Central memory CD4-positive, alpha-beta T cell (primary cell): ENCODE measurements at regions not wholly inside any gene's neighbourhood (a gene's known extent, or its start where the extent isn't known, plus 50 kb on each side); places are given as distances from the start of the nearest gene placed in this dataset.
"Not testable (repeated sequence)": the region's sequence is repeated elsewhere in the genome, so short reads cannot be mapped to it uniquely, and the experiment has no call there.

Experiments
- DNase-seq: peaks from one replicate; pipeline ENCODE4 v3.0.0; 2022

DNA sequence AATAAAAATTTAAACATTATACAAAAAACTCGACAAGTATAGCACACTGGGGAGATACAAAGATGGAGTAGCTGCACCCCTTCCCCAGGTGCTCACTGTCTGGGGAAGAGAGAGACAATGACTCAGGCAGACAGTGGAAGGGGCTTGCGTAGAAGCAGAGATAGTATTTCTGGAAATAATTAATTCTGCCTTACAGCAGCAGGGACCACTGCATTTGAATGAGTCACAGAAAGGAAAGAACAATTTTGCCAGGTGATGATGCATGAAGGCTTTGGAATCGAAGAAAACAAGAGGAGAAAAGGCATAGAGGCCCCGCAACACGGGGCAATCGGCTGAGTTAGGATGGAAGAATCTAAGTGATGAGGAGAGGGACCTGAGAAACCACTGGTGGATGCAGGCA is 447.4 kb downstream of the EFNB2 start:
- DNase-seq: no peak

DNA sequence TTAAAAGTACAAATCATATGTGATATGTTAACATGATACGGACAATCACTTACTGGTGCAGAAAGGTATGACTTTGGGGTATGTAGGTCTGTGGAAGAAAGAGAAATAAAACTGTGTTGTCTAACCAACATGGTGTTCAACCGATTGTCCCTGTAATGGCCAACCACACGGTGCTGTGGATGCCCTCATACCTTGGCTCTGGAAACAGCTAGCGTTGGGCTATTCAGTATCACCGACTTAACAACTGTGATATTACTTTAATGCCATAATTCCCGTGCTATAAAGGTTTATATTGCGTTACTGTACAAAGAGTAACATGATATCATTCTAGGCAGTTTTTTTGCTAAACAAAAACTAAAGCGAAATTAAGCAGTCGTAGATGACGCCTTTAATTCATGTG is 448.3 kb downstream of the EFNB2 start:
- DNase-seq: no peak

DNA sequence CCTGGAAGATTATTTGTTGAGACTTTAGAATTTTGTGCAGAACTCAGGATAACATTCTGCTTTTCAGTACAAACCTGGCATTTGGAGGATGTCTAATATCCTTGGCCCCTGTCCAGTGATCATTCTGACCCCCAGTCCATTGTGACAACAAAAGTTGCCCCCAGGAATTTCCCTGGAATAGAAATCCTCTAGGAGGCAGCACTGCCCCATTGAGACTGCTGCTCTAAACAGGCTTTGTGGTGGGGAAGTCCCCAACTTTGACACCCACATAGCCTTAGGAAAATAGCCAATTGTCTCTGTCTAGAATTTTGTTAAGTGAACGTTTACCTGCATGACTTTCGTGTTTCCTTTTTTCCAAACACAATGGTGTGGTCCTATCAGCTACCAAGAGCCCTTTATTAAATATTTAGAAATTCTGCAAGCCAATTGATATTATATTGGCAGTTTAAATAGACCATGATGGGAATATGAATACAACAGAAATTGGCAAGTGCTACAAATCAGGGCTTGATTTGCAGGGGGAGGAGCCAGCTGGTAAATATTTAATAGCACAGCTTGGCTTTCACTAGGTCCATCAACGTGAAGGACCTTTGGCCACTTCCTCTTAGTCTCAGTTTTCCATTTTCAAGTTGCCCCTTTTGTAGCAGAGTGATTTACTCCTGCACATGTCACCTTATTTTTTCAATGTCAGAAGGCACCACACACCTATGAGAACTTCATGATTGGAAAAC is 451.7 kb downstream of the EFNB2 start:
- DNase-seq: no peak

DNA sequence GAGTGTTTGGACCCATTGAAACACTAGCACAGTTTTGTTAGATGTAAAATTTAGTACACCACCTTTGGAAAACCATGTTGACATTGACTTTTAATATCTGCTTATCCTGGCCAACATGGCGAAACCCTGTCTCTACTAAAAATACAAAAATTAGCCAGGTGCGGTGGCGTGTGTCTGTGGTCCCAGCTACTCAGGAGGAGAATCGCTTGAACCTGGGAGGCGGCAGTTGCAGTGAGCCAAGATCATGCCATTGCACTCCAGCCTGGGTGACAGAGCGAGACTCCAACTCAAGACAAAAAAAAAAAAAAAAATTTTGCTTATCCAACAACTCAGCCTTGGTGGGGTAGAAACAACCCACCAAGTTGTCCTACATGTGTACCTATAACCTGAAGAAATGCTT is 454.2 kb downstream of the EFNB2 start:
- DNase-seq: not testable (repeated sequence)

DNA sequence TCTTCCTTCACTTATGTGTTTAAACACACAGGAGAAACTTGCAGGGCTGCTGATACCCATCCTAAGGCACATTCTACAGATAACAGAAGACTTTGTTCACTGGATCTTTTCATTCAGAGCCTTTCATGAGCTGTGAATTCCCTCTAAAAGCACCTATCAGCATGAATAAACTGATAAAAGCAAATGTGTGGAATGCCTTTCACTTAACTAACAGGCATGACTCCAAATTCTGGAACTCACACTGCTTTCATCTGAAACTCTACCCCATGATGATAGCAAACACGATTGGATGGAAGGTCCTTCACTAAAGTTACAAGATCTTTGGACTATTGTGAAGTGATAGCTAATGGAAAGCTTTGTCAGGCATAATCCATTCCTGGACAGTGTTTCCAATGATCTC is 457.3 kb downstream of the EFNB2 start:
- DNase-seq: no peak

DNA sequence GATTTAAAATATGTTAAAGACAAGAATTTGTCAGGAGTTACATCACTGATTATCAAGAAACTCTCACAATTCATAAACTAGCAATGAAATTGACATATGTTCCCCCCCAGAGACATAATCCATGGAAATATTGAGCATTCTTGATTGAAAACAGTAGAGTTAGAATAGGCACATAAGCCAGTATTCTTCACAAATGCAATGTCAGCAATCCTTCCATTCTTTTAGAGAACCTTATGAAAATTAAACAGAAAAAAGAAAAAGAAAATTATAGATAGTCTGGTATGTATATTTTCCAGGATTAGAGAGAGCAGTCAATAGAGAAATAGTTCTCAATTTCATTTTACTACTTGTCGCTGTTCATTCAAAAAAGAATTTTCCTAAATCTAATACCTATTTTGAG is 458.4 kb downstream of the EFNB2 start:
- no peak for DNase-seq

DNA sequence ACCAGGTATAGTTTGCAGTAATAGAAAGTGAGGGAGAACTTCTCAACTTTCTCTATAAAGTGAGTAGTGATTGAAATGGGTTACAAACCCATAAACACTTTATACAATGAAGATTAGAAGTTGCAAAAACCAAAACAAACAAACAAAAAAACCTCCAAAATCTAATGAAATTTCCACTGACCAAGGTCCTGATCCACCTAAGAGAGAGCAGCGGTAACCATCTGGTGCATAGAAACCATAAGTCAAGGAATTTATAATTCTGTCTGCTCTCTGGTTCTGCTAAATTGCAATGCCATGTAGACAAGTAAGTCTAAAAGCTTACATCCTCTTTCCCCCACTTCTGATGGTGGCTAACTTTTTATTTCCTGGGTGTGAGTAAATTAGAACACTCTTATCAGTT is 463.4 kb downstream of the EFNB2 start:
- no peak for DNase-seq

DNA sequence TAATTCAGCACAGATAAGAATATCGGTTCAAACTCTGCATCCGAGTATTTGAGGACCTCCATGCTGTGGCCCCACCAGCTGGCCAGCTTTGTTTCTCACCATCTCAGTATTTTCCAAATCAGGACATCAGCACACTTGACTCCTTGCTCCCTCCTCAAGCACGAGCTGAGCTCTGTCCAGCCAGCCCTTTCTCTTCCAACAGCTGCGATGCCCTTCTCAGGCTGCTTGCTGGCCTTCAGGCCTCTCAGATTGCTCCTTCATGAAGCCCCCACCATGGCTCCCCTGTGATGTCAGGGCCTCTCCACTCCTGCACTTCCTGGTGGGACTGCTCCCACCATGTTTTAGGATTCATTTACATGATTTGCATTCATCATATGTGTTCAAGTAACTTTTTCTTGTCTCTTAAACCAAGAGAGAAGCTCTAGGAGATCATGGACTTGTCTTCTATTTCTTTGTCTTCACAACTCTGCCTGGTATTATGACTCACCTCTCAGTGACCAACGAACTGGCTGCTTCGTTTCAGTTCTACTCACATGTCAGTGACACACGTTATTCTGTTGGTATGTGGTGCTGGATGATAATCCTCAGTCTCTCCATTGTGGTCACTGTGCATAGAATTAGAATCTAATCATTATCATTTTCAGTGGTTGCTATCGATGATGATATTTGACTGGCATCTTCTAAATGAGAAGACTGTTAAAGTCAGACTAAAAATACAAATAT is 471.7 kb downstream of the EFNB2 start:
- DNase-seq: no peak

DNA sequence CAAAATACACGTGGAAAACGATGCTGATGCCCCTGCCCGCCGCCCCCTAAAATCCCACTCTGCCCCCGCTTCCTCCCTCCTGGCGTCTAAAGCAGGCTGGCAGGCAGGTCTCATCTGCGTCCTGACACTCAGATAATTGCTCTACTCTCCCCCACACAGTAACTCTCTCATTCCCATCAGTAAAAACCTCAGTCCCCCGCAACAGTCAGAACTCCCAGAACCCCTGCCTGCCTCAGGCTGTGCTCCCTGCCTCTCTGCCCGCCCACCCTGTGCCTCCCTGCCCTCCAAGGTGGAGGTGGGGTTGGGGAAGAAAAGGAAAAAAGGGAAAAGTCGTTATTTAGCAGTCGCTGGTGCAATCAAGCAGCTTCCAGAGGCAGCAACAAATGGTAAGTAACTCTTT is 473.7 kb downstream of the EFNB2 start:
- DNase-seq: no peak

DNA sequence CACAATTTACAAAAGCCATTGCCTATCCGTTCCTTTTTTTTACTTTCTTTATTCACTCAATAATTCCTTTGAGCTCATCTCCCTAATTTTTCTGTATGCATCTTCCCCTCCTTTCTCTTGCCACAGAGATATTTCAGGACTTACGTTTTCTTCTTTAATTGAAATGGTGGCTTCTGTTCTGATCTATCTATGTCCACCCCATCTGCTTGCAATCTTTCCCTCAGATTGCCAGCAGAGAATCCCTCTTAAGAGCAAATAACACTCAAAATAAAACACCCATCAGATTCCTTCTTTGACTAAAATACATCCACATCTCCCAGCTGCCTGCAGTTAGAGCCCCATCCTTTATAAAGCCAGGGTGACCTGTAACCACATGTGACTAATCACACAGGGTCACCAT is 478.6 kb downstream of the EFNB2 start:
- DNase-seq: no peak

DNA sequence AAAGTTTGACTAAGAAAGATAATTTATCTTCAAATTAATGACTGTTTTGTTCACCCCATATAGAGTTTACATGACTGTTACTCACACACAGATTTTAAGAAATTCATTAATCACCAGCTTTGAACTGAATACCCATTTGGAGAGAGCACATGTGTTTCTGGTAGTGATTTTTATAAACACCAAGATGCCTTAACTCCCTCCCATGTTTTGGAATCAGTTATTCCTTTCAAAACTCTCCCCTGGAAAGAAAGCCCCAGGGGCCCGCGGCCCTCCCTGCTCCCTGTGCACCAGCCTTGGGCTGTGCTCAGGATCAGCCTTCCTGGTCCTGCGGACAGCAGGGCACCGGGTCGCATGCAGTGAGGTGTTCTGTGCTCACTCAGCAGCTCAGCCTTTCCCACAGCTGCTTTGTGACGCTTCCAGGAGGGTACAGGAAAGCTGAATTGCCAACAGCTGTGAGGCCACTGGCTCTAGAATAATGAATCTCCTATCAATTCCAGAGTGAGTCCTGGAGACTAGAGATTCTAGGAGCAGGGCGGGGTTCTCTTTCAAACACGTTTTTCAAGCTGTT is 483.2 kb downstream of the EFNB2 start:
- DNase-seq: no peak

DNA sequence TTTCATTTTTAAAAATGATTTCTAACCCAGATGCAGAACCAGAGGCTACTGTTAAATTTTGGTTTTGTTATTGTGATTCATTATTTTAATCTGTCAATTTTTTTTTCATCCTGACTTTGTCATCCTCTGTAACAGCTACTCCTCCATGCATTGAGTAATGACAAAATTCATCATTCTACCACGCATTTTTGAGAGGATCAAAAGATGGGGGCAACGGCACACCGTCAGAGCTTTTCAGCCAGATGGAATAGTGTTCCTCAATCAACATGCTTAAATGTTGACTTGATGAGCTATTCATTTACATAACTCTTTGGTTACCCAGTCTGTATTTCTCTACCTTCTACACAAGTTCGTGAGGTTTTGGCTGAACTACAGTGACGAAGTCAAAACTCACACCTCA is 486.3 kb downstream of the EFNB2 start:
- no peak for DNase-seq

DNA sequence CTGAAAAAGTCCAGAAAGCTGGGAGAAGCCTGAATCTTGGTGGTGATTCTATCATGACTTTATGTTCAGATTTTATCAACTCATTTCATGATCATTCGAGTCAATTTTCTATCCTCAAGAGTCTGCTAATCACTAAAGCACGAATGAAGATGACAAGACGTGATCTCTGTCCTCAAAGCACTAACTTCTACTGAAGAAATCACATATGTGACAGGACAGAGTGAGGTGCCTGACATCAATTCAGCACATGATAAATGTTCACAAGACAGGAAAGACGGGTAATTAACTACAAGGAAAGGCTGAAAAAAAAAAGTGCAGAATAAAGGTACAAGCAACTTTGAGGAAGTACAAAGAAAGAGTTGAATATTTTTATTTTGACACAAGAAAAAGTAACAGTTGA is 487.1 kb downstream of the EFNB2 start:
- DNase-seq: no peak

DNA sequence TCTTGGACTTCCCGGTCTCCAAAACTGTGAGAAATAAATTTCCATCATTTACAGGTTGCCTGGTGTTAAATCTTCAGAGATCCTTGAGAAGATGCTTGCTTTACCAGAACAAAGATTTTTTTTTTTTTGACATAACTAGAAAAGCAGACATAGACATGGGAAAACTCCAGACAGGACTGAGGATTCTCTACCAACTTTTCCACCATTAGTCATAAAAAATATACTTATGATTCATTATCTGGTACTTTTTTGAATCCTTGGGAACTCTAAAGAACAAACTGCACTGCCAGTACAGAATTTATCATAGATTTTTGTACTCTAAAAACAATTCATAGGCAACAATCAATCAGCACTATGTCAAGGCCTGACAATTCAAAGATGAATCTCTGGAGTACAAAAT is 487.6 kb downstream of the EFNB2 start:
- DNase-seq: no peak

DNA sequence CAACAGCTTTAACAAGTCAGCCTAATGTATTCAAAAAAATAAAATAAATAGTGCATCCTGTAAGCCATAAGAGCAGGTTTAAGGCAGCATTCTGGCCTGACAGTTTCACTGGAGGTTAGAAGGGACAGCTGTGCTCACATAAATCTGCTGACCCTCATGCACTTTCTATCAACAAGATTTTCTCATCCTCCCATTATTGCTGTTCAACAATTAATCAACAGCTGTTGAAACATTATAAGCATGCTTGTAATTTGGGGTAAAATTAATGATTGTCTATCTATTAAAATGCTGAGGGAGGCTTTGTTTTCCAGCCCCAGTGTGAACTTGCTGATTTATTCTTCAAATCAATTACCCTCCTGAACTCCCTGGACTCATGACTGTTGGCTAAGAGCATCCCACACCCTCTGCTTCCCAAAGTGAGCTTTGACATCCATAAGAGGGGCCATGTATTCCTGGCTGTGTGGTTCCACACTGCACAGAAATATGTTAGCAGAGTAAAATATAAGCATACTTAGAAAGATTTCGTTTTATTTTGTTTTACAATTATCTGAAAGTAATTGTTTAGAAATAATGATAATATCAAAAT is 492.4 kb downstream of the EFNB2 start:
- DNase-seq: no peak

DNA sequence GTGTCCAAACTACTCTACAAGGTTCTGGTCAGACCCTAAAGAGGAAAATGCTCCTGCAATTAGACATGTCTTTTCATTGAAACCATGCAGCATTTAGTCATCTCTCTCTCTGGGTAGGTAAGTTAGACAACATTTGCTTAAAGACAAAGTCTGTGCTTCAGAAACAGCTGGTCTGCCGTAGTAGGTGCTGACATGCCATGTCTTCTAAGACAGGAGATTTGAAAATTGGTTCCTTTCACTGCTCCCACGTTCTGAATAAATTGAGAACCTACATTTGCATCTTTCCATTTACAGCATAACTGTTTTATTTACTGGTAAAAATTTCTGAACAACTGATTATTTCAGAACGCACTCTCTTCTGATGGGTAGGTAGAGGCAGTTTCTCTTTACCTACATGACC is 494.0 kb downstream of the EFNB2 start:
- DNase-seq: no peak

DNA sequence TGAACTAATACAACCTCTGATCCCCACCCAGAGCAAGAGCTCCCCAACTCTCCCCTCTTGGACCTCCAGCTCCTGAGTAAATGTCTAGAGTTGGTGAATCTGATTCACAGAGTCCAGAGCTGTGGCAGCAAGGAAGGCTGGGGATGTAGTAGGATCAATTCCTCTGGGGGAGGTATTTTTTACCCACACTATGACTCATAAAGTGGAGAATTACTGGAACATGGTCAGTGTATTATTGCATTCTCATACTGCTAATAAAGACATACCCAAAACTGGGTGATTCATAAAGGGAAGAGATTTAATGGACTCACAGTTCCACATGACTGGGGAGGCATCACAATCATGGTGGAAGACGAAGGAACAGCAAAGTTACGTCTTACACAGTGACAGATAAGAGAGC is 496.7 kb downstream of the EFNB2 start:
- no peak for DNase-seq

DNA sequence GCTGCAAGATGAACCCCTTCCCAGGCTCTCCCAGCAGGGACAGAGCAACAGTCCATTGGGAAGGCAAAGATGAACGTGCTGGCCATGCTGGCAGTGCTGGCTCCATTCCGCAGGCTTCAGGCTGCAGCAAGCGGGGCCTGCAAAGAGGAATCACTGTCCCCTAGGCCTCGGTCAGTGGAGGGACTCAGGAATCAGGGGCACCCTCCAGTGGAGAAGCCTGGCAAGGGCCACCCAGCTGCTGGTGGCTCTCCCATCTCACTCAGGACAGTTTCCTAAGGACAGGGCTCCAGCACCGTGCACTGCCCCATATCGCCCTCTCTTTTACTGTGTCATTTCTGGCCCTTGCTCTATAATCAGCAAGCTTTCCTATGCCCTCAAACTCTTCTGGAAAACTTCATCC is 498.6 kb downstream of the EFNB2 start:
- no peak for DNase-seq

DNA sequence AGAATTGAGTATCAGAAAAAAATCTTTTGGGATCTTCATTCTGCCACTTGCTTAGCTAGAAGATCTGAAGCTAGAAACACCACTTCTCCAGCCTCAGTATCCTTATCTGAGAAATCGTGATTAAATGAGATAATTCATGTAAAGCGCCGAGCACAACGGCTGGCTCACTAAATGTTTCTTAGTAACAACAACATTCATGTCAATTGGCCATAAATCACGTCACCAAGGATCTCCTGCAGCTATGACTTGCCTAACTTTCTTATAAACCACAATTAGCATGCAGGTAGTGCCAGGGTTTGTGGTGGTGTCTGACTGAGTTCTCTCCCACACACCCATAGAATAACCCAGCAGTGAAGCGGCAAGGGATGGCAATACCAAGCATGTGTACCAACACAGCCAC is 501.3 kb downstream of the EFNB2 start:
- DNase-seq: no peak

DNA sequence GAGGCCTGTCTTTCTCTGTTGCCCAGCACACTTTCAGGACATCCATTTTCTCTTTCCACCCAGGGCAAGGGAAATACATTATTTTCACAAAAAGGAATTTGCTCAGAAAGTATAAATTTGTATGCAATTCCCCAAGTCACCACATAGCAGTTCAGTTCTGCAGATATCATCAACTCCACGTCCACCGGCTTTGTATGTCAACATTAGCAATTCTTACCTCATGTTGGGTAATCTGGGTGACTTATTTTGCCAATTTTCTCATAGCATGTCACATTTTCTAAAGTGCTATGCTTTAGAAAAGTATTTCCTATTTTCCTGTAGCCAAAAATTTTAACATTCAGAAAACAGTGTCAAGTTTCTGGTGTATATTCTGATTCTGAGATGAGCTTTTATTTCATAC is 501.8 kb downstream of the EFNB2 start:
- DNase-seq: no peak

DNA sequence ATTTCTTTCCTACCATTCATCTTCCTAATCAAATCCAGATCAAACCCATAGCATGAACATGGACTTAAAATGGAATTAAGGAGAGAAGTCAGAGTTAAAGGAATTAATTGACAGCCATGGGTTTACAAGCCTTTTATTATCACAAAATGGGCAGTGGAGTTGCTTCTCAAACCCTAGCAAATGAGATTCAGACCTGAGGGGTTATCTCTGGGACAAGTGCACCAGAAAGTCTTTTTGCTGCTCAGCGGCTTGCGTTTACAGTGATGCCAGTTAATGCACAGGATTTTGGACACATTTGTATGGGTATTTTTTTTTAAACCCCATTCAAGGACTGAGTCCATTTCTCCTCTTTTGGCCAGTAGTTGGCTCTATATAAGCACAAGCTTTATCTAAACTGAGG is 503.0 kb downstream of the EFNB2 start:
- no peak for DNase-seq

DNA sequence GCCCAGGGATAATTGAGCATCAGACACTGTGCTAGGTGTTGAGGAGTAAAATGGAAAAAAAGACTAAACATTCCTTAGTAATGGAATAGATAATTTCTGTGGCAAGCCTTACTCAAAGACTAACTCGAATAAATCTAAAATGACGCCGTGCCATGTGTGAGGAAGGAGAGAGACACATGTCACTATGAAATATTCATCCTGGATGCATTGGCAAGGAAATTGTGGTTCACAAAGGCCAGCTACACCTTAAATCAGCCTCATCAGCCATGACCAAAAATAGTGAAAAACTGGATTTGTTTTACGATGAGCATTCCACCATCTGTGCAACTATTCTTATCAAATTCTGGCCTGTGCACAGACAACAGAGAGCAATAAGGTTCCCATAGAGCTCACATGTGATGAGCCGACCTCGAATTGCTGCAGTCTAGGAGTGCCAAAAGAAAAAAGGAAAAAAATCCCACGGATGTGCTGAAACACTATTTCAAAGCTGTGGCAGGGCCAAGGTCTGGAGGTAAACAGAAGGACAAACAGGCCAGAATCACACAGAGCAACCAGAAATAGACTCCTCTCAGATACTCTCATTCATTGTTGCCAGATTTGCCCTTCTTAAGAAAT is 505.7 kb downstream of the EFNB2 start:
- DNase-seq: no peak

DNA sequence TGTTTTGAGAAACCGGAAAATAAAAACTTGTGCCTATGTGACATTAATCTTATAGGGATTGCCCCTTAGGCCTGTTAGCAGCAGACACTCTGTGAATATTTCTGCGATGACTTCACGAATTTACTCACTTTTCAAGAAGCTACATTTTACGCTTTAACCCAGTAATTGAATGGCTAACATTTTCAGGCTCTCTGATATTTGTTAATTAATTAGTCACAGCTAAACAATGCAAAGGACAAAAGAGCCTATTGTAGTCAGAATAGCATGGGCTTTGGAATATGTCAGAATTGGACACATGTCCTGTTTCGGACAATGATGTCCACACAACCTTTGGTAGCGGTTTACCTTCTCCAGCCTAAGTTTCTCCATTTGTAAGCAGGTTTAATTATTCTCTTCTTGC is 506.6 kb downstream of the EFNB2 start:
- DNase-seq: no peak

DNA sequence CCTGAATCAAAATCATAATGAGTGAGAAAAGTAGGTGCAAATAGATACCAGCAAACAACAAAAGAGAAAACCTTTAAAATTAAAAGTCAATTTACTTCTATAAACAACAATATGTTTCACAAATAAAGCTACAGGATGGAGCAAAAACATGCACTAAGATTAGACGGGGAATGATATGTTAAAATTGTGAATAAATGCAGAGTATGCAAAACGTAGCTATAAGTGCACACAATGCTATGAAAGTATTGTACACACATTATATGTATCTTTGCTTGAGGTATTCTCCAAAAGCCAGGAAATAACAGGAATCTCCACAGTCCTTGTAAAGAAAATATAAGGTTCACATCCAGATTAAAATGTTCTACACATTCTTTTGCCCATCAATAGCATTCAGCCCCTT is 523.9 kb downstream of the EFNB2 start:
- no peak for DNase-seq
